Endothelial cell of umbilical vein (primary cell): ENCODE measurements at regions not wholly inside any gene's neighbourhood (a gene's known extent, or its start where the extent isn't known, plus 50 kb on each side); places are given as distances from the start of the nearest gene placed in this dataset.

Experiments used
- BruUV-seq: library from RNA; stranded (reverse); fragments of 400-500 nt; replicated peaks from 2 replicates; lab custom pipeline; 2021; lab: Mats Ljungman, UMichigan
- CTCF ChIA-PET: fragments of 300-600, 350-600 bp; sonication (Branson Sonifier 250); formaldehyde crosslinking; loops from one replicate; lab custom pipeline; 2021; ENCODE audit warnings: antibody characterized with exemption, inconsistent platforms; lab: Charles Lee
- POLR2A ChIA-PET: fragments of 300-600, 350-600 bp; sonication (Branson Sonifier 250); formaldehyde crosslinking; loops from one replicate; lab custom pipeline; 2021; ENCODE audit warnings: antibody characterized with exemption, inconsistent platforms; lab: Charles Lee
- DNase-seq: peaks from one replicate; pipeline ENCODE4 v3.0.0-alpha.2; 2011; ENCODE audit warnings: low read depth, low spot score
- FAIRE-seq: peaks from 2 replicates; lab custom pipeline; 2011; peaks lifted over from hg19 to GRCh38; lab: Jason Lieb, UNC
- H2AFZ ChIP-seq: 2 replicates; pipeline ENCODE4 v1.6.0; 2012; ENCODE audit warnings: low read depth, low read length, control low read depth, inconsistent platforms
- H3K27ac ChIP-seq: 2 replicates; pipeline ENCODE4 v1.5.1; 2011; ENCODE audit warnings: low read depth, mild to moderate bottlenecking, control low read depth, low read length, moderate library complexity; ENCODE audit not compliant: insufficient read depth
- H3K27me3 ChIP-seq, 2 experiments: 2 replicates each; pipeline versions ENCODE4 v1.6.0 to v1.6.1; 2011; ENCODE audit warnings: low read length in 2 of 2, mixed read lengths in 1 of 2; ENCODE audit not compliant: control insufficient read depth in 2 of 2, insufficient read depth in 2 of 2
- H3K36me3 ChIP-seq, 2 experiments: 2 replicates in 1 of 2; 3 replicates in 1 of 2; pipeline ENCODE4 v1.5.1; 2011; ENCODE audit warnings: low read length in 2 of 2, mild to moderate bottlenecking in 1 of 2, moderate library complexity in 1 of 2; ENCODE audit not compliant: control insufficient read depth in 2 of 2, insufficient read depth in 2 of 2; ENCODE audit errors: extremely low read depth in 1 of 2
- H3K4me1 ChIP-seq: 3 replicates; pipeline ENCODE4 v1.5.1; 2011; ENCODE audit warnings: mild to moderate bottlenecking, low read length; ENCODE audit not compliant: control insufficient read depth, insufficient read depth; ENCODE audit errors: extremely low read depth
- H3K4me2 ChIP-seq: 2 replicates; pipeline ENCODE4 v1.6.1; 2011; ENCODE audit warnings: low read length, control low read depth, mixed read lengths; ENCODE audit not compliant: insufficient read depth
- H3K4me3 ChIP-seq, 3 experiments: fragments of 200-600 bp in 1 of 3; sonication (generic), shearing (Covaris generic) in 1 of 3; replicated peaks in 1 of 3; 2 replicates each; pipeline ENCODE4 v1.5.1; 2011 to 2016; ENCODE audit warnings: control low read depth in 3 of 3, low read length in 3 of 3, mild to moderate bottlenecking in 2 of 3, inconsistent platforms in 1 of 3, low read depth in 1 of 3, moderate library complexity in 1 of 3; ENCODE audit not compliant: insufficient read depth in 1 of 3
- H3K79me2 ChIP-seq: 2 replicates; pipeline ENCODE4 v1.6.0; 2012; ENCODE audit warnings: low read length, inconsistent platforms; ENCODE audit not compliant: control insufficient read depth, insufficient read depth
- H3K9ac ChIP-seq: replicated peaks from 2 replicates; pipeline ENCODE3; 2011; ENCODE audit warnings: low read length, control low read depth; ENCODE audit not compliant: insufficient read depth; ENCODE audit errors: extremely low read depth
- H3K9me1 ChIP-seq: replicated peaks from 3 replicates; pipeline ENCODE4 v1.6.0; 2011; ENCODE audit warnings: mild to moderate bottlenecking, low read length; ENCODE audit not compliant: control insufficient read depth, insufficient read depth; ENCODE audit errors: extremely low read depth
- H3K9me3 ChIP-seq: replicated peaks from 2 replicates; pipeline ENCODE4 v1.5.1; 2012; ENCODE audit warnings: low read length, inconsistent platforms; ENCODE audit not compliant: control insufficient read depth, insufficient read depth
- H4K20me1 ChIP-seq: replicated peaks from 2 replicates; pipeline ENCODE3; 2011; ENCODE audit warnings: mild to moderate bottlenecking, low read length; ENCODE audit not compliant: control insufficient read depth, insufficient read depth; ENCODE audit errors: extremely low read depth
- CTCF ChIP-seq, 2 donors: IDR thresholded peaks; 1 replicate in 1 of 2; 2 replicates in 1 of 2; pipeline ENCODE4 v1.5.1; 2011; ENCODE audit warnings: low read length in 2 of 2, mild to moderate bottlenecking in 2 of 2, moderate library complexity in 2 of 2, control low read depth in 1 of 2, inconsistent platforms in 1 of 2, low read depth in 1 of 2; ENCODE audit not compliant: insufficient read depth in 1 of 2; ENCODE audit errors: extremely low read depth in 1 of 2
- EZH2 ChIP-seq: IDR thresholded peaks from 2 replicates; pipeline ENCODE4 v1.6.1; 2012; ENCODE audit warnings: borderline replicate concordance, low read depth, mild to moderate bottlenecking, moderate library complexity, low read length, inconsistent platforms; ENCODE audit not compliant: severe bottlenecking
- FOS ChIP-seq: IDR thresholded peaks from 2 replicates; pipeline ENCODE4 v1.6.1; 2011; ENCODE audit warnings: mild to moderate bottlenecking, low read length, moderate library complexity, borderline replicate concordance; ENCODE audit not compliant: insufficient read depth
- GATA2 ChIP-seq: IDR thresholded peaks from 2 replicates; pipeline ENCODE4 v1.7.0; 2011; ENCODE audit warnings: low read depth, mild to moderate bottlenecking, moderate library complexity, mixed read lengths, low read length; ENCODE audit not compliant: insufficient read length, insufficient read depth
- JUN ChIP-seq: IDR thresholded peaks from 2 replicates; pipeline ENCODE4 v1.6.1; 2011; ENCODE audit warnings: borderline replicate concordance, low read depth; ENCODE audit not compliant: insufficient read length, insufficient read depth
- MAX ChIP-seq: IDR thresholded peaks from 2 replicates; pipeline ENCODE4 v1.6.1; 2011; ENCODE audit not compliant: insufficient read depth, insufficient read length
- MYC ChIP-seq: IDR thresholded peaks from one replicate; pipeline ENCODE4 v1.6.1; 2011; ENCODE audit warnings: mild to moderate bottlenecking, low read depth, low read length
- POLR2A ChIP-seq: IDR thresholded peaks from 2 replicates; pipeline ENCODE4 v1.6.1; 2012; ENCODE audit warnings: low read depth, mild to moderate bottlenecking, control low read depth, low read length
- POLR2AphosphoS5 ChIP-seq: IDR thresholded peaks from 2 replicates; pipeline ENCODE4 v1.6.1; 2012; ENCODE audit warnings: low read depth, mild to moderate bottlenecking, control low read depth, low read length, moderate library complexity; ENCODE audit not compliant: insufficient read depth
- dilution Hi-C: fragments of 300-500 bp; cut with MboI; formaldehyde crosslinking; loops from one replicate; pipeline ENCODE4 v1.15.0; 2019; ENCODE audit warnings: low sequenced_read_pairs; ENCODE audit not compliant: extremely low pct_ligation_motif_present
- intact Hi-C: fragments of 100-400 bp; cut with micrococcal nuclease; formaldehyde crosslinking; loops from one replicate; pipeline ENCODE4 v1.10.0; 2022

GRCh38 chr12:131239384-131240094, 285.8 kb downstream of the ADGRD1 start:
- no peaks in the 10 kb centered on the region for H4K20me1 ChIP-seq
- no TSS peak for BruUV-seq
- FAIRE-seq (no peak), DNase-seq (no peak)
- no peak overlapping the region for H3K9ac ChIP-seq
- POLR2A ChIA-PET, result no interaction called here
- CTCF ChIA-PET, result interaction anchor here (1.2 kb wide), 1 partner anchor 10 kb away, joined by 3 read pairs; no protein-coding TSS in a partner anchor
- no peaks in the 10 kb centered on the region for H3K36me3 ChIP-seq
- TF ChIP-seq JUN, result no peak
- no peak for TF ChIP-seq MYC
- TF ChIP-seq CTCF (IDR thresholded peaks at IDR 0.05; ENCODE audit: extremely low read depth in 1 of 2, insufficient read depth in 1 of 2, low read depth in 1 of 2, low read length in 2 of 2), result no peak
- no peak for TF ChIP-seq POLR2A
- TF ChIP-seq FOS, result no peak
- no peaks in the 10 kb centered on the region for H3K9me3 ChIP-seq
- dilution Hi-C loops (no loop called here), intact Hi-C loops (no loop called here)
- no peak overlapping the region for H3K4me3 ChIP-seq
- no peaks in the 10 kb centered on the region for H3K4me1 ChIP-seq
- H2AFZ ChIP-seq, result no peak overlapping the region
- H3K27me3 ChIP-seq, result no peaks in the 10 kb centered on the region
- no peak overlapping the region for H3K4me2 ChIP-seq
- H3K9me1 ChIP-seq, result no peaks in the 10 kb centered on the region
- no peaks in the 10 kb centered on the region for H3K79me2 ChIP-seq
- no peak overlapping the region for H3K27ac ChIP-seq

- no peak for FAIRE-seq
- POLR2A ChIA-PET, result no interaction called here
Observed at GRCh38 chr12:131241517-131241916, 287.8 kb downstream of the ADGRD1 start.

More at GRCh38 chr12:131241517-131241916, 287.8 kb downstream of the ADGRD1 start:
- no peaks in the 10 kb centered on the region for H3K36me3 ChIP-seq
- H3K9ac ChIP-seq, result no peak overlapping the region
- no peak overlapping the region for H3K4me3 ChIP-seq
- intact Hi-C loops (no loop called here), dilution Hi-C loops (no loop called here)
- no peak overlapping the region for H3K27ac ChIP-seq
- no peaks in the 10 kb centered on the region for H4K20me1 ChIP-seq
- no peaks in the 10 kb centered on the region for H3K9me1 ChIP-seq
- no peak overlapping the region for H2AFZ ChIP-seq
- DNase-seq, result no peak
- H3K27me3 ChIP-seq, result no peaks in the 10 kb centered on the region
- CTCF ChIA-PET, result no interaction called here
- no peaks in the 10 kb centered on the region for H3K79me2 ChIP-seq
- TF ChIP-seq EZH2 (no peak), FOS (no peak), CTCF (IDR thresholded peaks at IDR 0.05; ENCODE audit: extremely low read depth in 1 of 2, insufficient read depth in 1 of 2, low read depth in 1 of 2, low read length in 2 of 2) (no peak), MAX (no peak), MYC (no peak), GATA2 (no peak), POLR2AphosphoS5 (no peak), POLR2A (no peak), JUN (no peak)
- H3K4me2 ChIP-seq, result no peak overlapping the region
- no TSS peak for BruUV-seq
- H3K4me1 ChIP-seq, result no peaks in the 10 kb centered on the region
- no peaks in the 10 kb centered on the region for H3K9me3 ChIP-seq
